Mesothelial cell of epicardium (in vitro differentiated cells): ENCODE measurements at regions not wholly inside any gene's neighbourhood (a gene's known extent, or its start where the extent isn't known, plus 50 kb on each side); places are given as distances from the start of the nearest gene placed in this dataset.

Experiments used
- DNase-seq, 2 experiments: peaks; one replicate each; pipeline ENCODE4 v3.0.0; 2021; ENCODE audit warnings: low spot score in 2 of 2; ENCODE audit not compliant: unreplicated experiment in 2 of 2
- H3K27ac Mint-ChIP-seq: 2 replicates; pipeline ENCODE4 v1.8.0; 2021; ENCODE audit warnings: mixed read lengths
- H3K27me3 Mint-ChIP-seq: 2 replicates; pipeline ENCODE4 v1.8.0; 2021; ENCODE audit warnings: low read depth, mixed read lengths
- H3K36me3 Mint-ChIP-seq: 2 replicates; pipeline ENCODE4 v1.8.0; 2021; ENCODE audit warnings: mixed read lengths
- H3K4me1 Mint-ChIP-seq: 2 replicates; pipeline ENCODE4 v1.8.0; 2021; ENCODE audit warnings: mixed read lengths
- H3K4me3 Mint-ChIP-seq: 2 replicates; pipeline ENCODE4 v1.8.0; 2021; ENCODE audit warnings: mild to moderate bottlenecking, moderate library complexity, mixed read lengths
- H3K9me3 Mint-ChIP-seq: 2 replicates; pipeline ENCODE4 v1.8.0; 2021; ENCODE audit warnings: mixed read lengths
- CTCF ChIP-seq: fragments of 200-600 bp; sonication (generic); IDR thresholded peaks from one replicate; pipeline ENCODE4 v1.5.0; 2021; ENCODE audit warnings: antibody characterized with exemption; ENCODE audit not compliant: unreplicated experiment

- TF ChIP-seq CTCF = no peak
- Mint-ChIP-seq H3K9me3 (no peaks in the 10 kb centered on the region), H3K4me1 (peaks cover 39% of the 10 kb centered on the region), H3K4me3 (no peak overlapping the region), H3K27me3 (peaks cover 21% of the 10 kb centered on the region), H3K36me3 (no peaks in the 10 kb centered on the region), H3K27ac (no peak overlapping the region)
- DNase-seq = no peak
Observed at GRCh38 chr4:181611946-181612600, 631.1 kb upstream of the TENM3 start.

- H3K4me3 Mint-ChIP-seq = no peak overlapping the region
- H3K36me3 Mint-ChIP-seq = no peaks in the 10 kb centered on the region
- DNase-seq = no peak
- no peak overlapping the region for H3K27ac Mint-ChIP-seq
- H3K4me1 Mint-ChIP-seq = peaks cover 38% of the 10 kb centered on the region
- H3K27me3 Mint-ChIP-seq = peaks cover 22% of the 10 kb centered on the region
- TF ChIP-seq CTCF = no peak
- no peaks in the 10 kb centered on the region for H3K9me3 Mint-ChIP-seq
Observed at GRCh38 chr4:181613200-181613599, 630.0 kb upstream of the TENM3 start.

DNA sequence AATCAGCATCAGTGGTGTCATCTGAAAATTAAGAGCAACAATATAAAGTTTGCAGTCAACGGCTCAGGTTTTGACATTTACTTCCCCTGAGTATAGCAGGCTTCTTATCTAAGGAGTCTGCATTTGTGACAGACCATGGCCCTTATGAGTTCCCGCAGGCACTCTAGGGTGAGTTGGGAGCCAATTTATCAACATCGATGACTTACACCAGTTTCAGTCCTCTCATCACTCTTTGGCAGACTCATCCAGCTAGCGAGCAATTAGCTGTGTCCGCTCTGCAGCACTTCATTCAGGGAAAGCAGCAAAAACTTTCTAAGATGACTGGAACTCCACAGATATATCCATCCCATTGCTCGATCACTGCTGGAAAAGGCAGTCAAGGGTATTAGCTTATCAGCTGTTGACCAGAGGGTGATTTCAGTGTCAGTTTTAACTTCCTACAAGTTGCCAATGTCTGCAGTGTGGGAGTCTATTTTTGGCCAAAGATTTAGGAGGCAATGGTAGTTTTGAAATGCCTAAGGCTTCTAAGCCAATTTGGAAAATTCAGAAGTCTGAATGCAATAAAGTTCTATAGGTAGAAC, 625.1 kb upstream of the TENM3 start:
- no peak overlapping the region for H3K4me3 Mint-ChIP-seq
- DNase-seq = no peak
- H3K27me3 Mint-ChIP-seq = peaks cover 10% of the 10 kb centered on the region
- H3K27ac Mint-ChIP-seq = no peak overlapping the region
- no peaks in the 10 kb centered on the region for H3K4me1 Mint-ChIP-seq
- H3K9me3 Mint-ChIP-seq = no peaks in the 10 kb centered on the region
- no peak for TF ChIP-seq CTCF
- no peaks in the 10 kb centered on the region for H3K36me3 Mint-ChIP-seq

DNA sequence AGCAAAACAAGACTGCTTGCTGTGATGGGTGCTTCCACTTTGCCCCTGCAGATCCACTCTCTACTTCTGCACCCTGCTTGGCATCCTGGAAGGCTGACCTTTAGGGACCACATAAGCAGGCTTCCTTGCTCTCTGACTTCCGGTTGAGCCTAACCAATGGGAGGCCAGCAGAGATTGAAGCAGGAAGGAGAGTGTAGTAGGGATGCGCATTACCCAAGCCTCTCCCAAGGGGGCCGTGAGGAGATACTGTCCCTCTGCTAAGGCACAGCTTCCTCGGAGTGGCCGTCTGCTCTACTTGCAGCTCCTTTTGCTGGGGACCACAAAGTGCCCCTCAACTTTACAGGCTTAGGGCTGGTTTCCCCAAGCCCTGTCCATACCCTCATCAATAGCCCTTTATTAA, 624.3 kb upstream of the TENM3 start:
- no peak overlapping the region for H3K4me3 Mint-ChIP-seq
- no peaks in the 10 kb centered on the region for H3K9me3 Mint-ChIP-seq
- TF ChIP-seq CTCF = no peak
- H3K36me3 Mint-ChIP-seq = no peaks in the 10 kb centered on the region
- no peak overlapping the region for H3K27ac Mint-ChIP-seq
- no peak for DNase-seq
- peaks cover 10% of the 10 kb centered on the region for H3K27me3 Mint-ChIP-seq
- no peaks in the 10 kb centered on the region for H3K4me1 Mint-ChIP-seq

GRCh38 chr4:181619651-181620050, 623.6 kb upstream of the TENM3 start:
- no peak overlapping the region for H3K27ac Mint-ChIP-seq
- H3K4me3 Mint-ChIP-seq = no peak overlapping the region
- no peaks in the 10 kb centered on the region for H3K36me3 Mint-ChIP-seq
- TF ChIP-seq CTCF = no peak
- H3K27me3 Mint-ChIP-seq = peaks cover 11% of the 10 kb centered on the region
- DNase-seq = no peak
- H3K4me1 Mint-ChIP-seq = no peaks in the 10 kb centered on the region
- no peaks in the 10 kb centered on the region for H3K9me3 Mint-ChIP-seq
